ENCODE measurements at regions not wholly inside any gene's neighbourhood (a gene's known extent, or its start where the extent isn't known, plus 50 kb on each side); places are given as distances from the start of the nearest gene placed in this dataset.

DNA sequence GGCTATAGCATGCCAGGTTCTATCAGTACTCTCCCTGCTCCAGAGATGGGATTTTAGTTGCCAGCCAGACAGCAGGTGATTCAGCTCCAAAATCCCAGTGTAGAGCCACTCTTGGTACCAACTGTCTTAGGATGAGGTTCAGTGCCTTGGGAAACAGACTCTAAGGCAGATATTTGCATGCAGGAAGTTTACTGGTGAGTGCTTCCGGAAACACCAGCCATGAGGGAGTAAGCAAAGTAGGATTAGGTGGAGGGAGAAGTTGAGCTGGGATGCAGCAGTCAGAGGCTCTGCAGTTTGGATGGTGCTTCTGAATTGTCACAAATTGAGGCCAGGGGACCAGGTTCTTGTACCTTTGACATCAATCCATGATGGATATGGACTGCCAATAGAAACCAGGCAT is 207.5 kb upstream of the JUN start:
- no peak for DNase-seq (ENCODE audit: low spot score)
- BruUV-seq (replicated peaks): no TSS peak

DNA sequence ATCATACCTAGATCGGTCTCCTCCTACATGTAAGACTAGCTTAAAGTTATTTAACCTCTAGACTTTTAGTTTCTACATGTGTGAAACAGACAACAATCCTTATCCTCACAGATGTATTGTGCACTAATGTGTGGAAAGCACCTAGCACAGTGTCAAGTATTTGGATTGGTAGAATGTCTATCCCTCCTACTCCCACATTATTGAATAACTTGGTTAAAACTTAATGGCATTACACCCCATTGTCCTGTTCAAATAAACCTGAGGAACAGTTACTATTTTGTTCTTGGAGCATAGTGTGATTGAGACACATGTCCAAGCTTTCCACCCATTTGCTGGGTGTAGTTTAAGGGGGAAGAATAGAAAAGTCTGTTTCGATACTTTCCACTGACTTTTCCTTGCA is 208.8 kb upstream of the JUN start:
- CTCF ChIA-PET: no interaction called here
- no peaks in the 10 kb centered on the region for H3K9me3 ChIP-seq (ENCODE audit: low read depth, low read length, poor library complexity, severe bottlenecking)
- DNase-seq (ENCODE audit: low spot score): no peak
- POLR2A ChIA-PET (ENCODE audit: low non-redundant PET): no interaction called here
- intact Hi-C loops (cut with micrococcal nuclease; ENCODE audit: unreplicated experiment): no loop called here
- H3K27ac ChIP-seq (ENCODE audit: low read depth, low read length, poor library complexity, severe bottlenecking): no peak overlapping the region
- H3K27me3 ChIP-seq (replicated peaks; ENCODE audit: insufficient read depth, low read depth, low read length, poor library complexity): no peaks in the 10 kb centered on the region
- no peaks in the 10 kb centered on the region for H3K36me3 ChIP-seq (ENCODE audit: insufficient read depth, low read length, poor library complexity, severe bottlenecking)
- no peak overlapping the region for H3K4me3 ChIP-seq (ENCODE audit: low read depth, low read length, poor library complexity, severe bottlenecking)
- no TSS peak for BruUV-seq (replicated peaks)
- H3K4me1 ChIP-seq (ENCODE audit: insufficient read depth, low read length, poor library complexity, severe bottlenecking): no peaks in the 10 kb centered on the region
- TF ChIP-seq EZH2 (IDR thresholded peaks at IDR 0.05; ENCODE audit: borderline replicate concordance, low read depth, low read length, poor library complexity, severe bottlenecking): no peak
- TF ChIP-seq, protein P1, sequence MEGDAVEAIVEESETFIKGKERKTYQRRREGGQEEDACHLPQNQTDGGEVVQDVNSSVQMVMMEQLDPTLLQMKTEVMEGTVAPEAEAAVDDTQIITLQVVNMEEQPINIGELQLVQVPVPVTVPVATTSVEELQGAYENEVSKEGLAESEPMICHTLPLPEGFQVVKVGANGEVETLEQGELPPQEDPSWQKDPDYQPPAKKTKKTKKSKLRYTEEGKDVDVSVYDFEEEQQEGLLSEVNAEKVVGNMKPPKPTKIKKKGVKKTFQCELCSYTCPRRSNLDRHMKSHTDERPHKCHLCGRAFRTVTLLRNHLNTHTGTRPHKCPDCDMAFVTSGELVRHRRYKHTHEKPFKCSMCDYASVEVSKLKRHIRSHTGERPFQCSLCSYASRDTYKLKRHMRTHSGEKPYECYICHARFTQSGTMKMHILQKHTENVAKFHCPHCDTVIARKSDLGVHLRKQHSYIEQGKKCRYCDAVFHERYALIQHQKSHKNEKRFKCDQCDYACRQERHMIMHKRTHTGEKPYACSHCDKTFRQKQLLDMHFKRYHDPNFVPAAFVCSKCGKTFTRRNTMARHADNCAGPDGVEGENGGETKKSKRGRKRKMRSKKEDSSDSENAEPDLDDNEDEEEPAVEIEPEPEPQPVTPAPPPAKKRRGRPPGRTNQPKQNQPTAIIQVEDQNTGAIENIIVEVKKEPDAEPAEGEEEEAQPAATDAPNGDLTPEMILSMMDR (conservative IDR thresholded peaks at IDR 0.05; ENCODE audit: low read depth, low read length): no peak

More for the DNA sequence above, 207.5 kb upstream of the JUN start:
- no peaks in the 10 kb centered on the region for H3K9me3 ChIP-seq (ENCODE audit: low read depth, low read length, poor library complexity, severe bottlenecking)
- H3K4me1 ChIP-seq (ENCODE audit: insufficient read depth, low read length, poor library complexity, severe bottlenecking): no peaks in the 10 kb centered on the region
- TF ChIP-seq, protein P1 (conservative IDR thresholded peaks at IDR 0.05; ENCODE audit: low read depth, low read length): no peak
- TF ChIP-seq EZH2 (IDR thresholded peaks at IDR 0.05; ENCODE audit: borderline replicate concordance, low read depth, low read length, poor library complexity, severe bottlenecking): no peak
- no peaks in the 10 kb centered on the region for H3K36me3 ChIP-seq (ENCODE audit: insufficient read depth, low read length, poor library complexity, severe bottlenecking)
- intact Hi-C loops (cut with micrococcal nuclease; ENCODE audit: unreplicated experiment): no loop called here
- ChIA-PET CTCF (no interaction called here), POLR2A (ENCODE audit: low non-redundant PET) (no interaction called here)
- no peak overlapping the region for H3K4me3 ChIP-seq (ENCODE audit: low read depth, low read length, poor library complexity, severe bottlenecking)
- no peaks in the 10 kb centered on the region for H3K27me3 ChIP-seq (replicated peaks; ENCODE audit: insufficient read depth, low read depth, low read length, poor library complexity)
- H3K27ac ChIP-seq (ENCODE audit: low read depth, low read length, poor library complexity, severe bottlenecking): no peak overlapping the region

DNA sequence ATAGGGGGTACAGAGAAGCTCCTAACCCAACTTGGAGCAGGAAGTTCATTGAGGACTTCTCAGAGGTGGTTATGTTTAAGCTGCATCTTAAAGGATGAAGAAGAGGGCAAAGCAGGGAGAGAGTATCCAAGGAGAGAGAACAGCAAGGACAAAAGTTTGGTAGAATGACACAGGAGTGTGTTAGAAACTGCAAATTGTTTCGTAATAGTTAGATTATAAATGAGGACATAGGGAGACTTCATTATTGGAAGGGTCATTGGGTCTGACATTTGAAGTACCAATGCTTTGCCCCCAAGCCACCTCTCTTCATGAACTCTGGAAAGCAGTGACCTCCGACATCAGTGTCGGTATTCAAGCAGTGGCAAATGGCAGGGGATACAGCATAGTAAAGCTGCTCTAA is 209.6 kb upstream of the JUN start:
- intact Hi-C loops (cut with micrococcal nuclease; ENCODE audit: unreplicated experiment): no loop called here
- Histone ChIP-seq H3K4me3 (ENCODE audit: low read depth, low read length, poor library complexity, severe bottlenecking) (no peak overlapping the region), H3K27ac (ENCODE audit: low read depth, low read length, poor library complexity, severe bottlenecking) (no peak overlapping the region), H3K4me1 (ENCODE audit: insufficient read depth, low read length, poor library complexity, severe bottlenecking) (no peaks in the 10 kb centered on the region), H3K36me3 (ENCODE audit: insufficient read depth, low read length, poor library complexity, severe bottlenecking) (no peaks in the 10 kb centered on the region), H3K27me3 (replicated peaks; ENCODE audit: insufficient read depth, low read depth, low read length, poor library complexity) (no peaks in the 10 kb centered on the region), H3K9me3 (ENCODE audit: low read depth, low read length, poor library complexity, severe bottlenecking) (no peaks in the 10 kb centered on the region)
- CTCF ChIA-PET: no interaction called here
- no TSS peak for BruUV-seq (replicated peaks)
- TF ChIP-seq, protein P1 (conservative IDR thresholded peaks at IDR 0.05; ENCODE audit: low read depth, low read length): no peak
- no peak for TF ChIP-seq EZH2 (IDR thresholded peaks at IDR 0.05; ENCODE audit: borderline replicate concordance, low read depth, low read length, poor library complexity, severe bottlenecking)
- POLR2A ChIA-PET (ENCODE audit: low non-redundant PET): no interaction called here
- DNase-seq (ENCODE audit: low spot score): no peak

All from A673 (cell line).